Spleen (tissue), 7 donors: ENCODE measurements at regions not wholly inside any gene's neighbourhood (a gene's known extent, or its start where the extent isn't known, plus 50 kb on each side); places are given as distances from the start of the nearest gene placed in this dataset.

ENCODE experiments used
- POLR2AphosphoS5 ChIP-seq, 3 donors: sonication (generic); formaldehyde crosslinking; IDR thresholded peaks; one replicate each; pipeline ENCODE4 v1.5.1; 2017; ENCODE audit warnings: antibody characterized with exemption in 3 of 3
- TF ChIP-seq, protein P1 (sequence below), 11 experiments: fragments of 200-600 bp in 7 of 11; fragments of 450-650 bp in 4 of 11; sonication (generic) in 4 of 11; IDR thresholded peaks in 8 of 11; conservative IDR thresholded peaks in 3 of 11; 1 replicate in 7 of 11; 2 replicates in 4 of 11; pipeline versions ENCODE4 v1.4.0 to v1.8.0; 2016 to 2021; ENCODE audit warnings: antibody characterized with exemption in 11 of 11, inconsistent platforms in 4 of 11, mild to moderate bottlenecking in 1 of 11
- donor health status: DM: no; HTN: no; CAD: no; lungs with moderate emphysema.
- donor health status: DM: no; HTN: no; CAD: no.
- donor health status: DM: no; HTN: no; CAD: no.

DNA sequence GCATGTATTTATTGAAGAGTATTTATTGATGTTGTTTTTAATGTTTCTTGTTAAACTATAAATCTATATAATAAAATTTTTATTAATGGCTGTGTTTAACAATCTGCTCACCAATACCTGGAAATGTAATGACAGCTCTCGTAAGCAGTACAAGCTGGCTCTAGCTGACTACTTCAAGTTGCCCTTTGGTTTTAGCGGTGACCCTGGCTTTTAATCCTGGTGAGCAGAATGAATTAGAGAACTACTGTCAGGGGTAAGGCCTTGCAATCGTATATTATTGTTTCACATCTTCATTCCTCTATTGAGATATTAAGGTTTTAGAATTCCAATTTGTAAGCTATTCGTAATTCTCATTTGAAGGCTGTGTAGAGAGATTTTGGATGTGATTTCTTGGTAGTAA is 372.2 kb downstream of the METTL15 start:
- TF ChIP-seq, protein P1, sequence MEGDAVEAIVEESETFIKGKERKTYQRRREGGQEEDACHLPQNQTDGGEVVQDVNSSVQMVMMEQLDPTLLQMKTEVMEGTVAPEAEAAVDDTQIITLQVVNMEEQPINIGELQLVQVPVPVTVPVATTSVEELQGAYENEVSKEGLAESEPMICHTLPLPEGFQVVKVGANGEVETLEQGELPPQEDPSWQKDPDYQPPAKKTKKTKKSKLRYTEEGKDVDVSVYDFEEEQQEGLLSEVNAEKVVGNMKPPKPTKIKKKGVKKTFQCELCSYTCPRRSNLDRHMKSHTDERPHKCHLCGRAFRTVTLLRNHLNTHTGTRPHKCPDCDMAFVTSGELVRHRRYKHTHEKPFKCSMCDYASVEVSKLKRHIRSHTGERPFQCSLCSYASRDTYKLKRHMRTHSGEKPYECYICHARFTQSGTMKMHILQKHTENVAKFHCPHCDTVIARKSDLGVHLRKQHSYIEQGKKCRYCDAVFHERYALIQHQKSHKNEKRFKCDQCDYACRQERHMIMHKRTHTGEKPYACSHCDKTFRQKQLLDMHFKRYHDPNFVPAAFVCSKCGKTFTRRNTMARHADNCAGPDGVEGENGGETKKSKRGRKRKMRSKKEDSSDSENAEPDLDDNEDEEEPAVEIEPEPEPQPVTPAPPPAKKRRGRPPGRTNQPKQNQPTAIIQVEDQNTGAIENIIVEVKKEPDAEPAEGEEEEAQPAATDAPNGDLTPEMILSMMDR (IDR thresholded peaks at IDR 0.05 in 8 of 11, conservative IDR thresholded peaks at IDR 0.05 in 3 of 11): no peak
- TF ChIP-seq POLR2AphosphoS5 (IDR thresholded peaks at IDR 0.05): no peak
